AG04449 (cell line): ENCODE measurements at regions not wholly inside any gene's neighbourhood (a gene's known extent, or its start where the extent isn't known, plus 50 kb on each side); places are given as distances from the start of the nearest gene placed in this dataset.
"Not testable (repeated sequence)": the region's sequence is repeated elsewhere in the genome, so short reads cannot be mapped to it uniquely, and the experiment has no call there.

ENCODE experiments used
- CTCF ChIA-PET: fragments of 350-600 bp; formaldehyde crosslinking; extraction: SDS; loops from one replicate; lab custom pipeline; 2021; ENCODE audit warnings: antibody characterized with exemption; lab: Yijun Ruan, JAX
- POLR2A ChIA-PET: fragments of 400-600, 350-600 bp; formaldehyde crosslinking; extraction: SDS; loops from one replicate; lab custom pipeline; 2020; ENCODE audit warnings: antibody characterized with exemption, inconsistent platforms; lab: Yijun Ruan, JAX
- DNase-seq: peaks from one replicate; pipeline ENCODE4 v3.0.0-alpha.2; 2010; ENCODE audit warnings: low read depth, low spot score
- H3K4me3 ChIP-seq: 2 replicates; pipeline ENCODE4 v1.5.1; 2011; ENCODE audit warnings: low read depth, mild to moderate bottlenecking, control low read depth, low read length
- CTCF ChIP-seq: IDR thresholded peaks from one replicate; pipeline ENCODE4 v1.5.1; 2011; ENCODE audit warnings: mild to moderate bottlenecking, moderate library complexity, low read length, control low read depth, inconsistent platforms; ENCODE audit not compliant: insufficient read depth; ENCODE audit errors: missing control alignments

GRCh38 chr4:38297061-38297460 is 336.9 kb downstream of the PTTG2 start:
- TF ChIP-seq CTCF: no peak
- ChIA-PET POLR2A (interaction anchor here (0.6 kb wide), 1 partner anchor 16 kb away, joined by 3 read pairs; no protein-coding TSS in a partner anchor), CTCF (no interaction called here)
- no peak for DNase-seq
- no peak overlapping the region for H3K4me3 ChIP-seq

GRCh38 chr4:38298868-38299713 is 338.9 kb downstream of the PTTG2 start:
- no peak for DNase-seq
- ChIA-PET POLR2A (no interaction called here), CTCF (interaction anchor here (1.8 kb wide), 1 partner anchor 20 kb away, joined by 6 read pairs; no protein-coding TSS in a partner anchor)
- no peak for TF ChIP-seq CTCF
- no peak overlapping the region for H3K4me3 ChIP-seq

- no peak for TF ChIP-seq CTCF
- no peak for DNase-seq
- POLR2A ChIA-PET: no interaction called here
- CTCF ChIA-PET: interaction anchor here (1.2 to 1.5 kb wide), 3 partner anchors 8 to 12 kb away, joined by 3 to 4 read pairs (median 4); no protein-coding TSS in a partner anchor
- no peak overlapping the region for H3K4me3 ChIP-seq
Measured at GRCh38 chr4:38302910-38303309, 342.7 kb downstream of the PTTG2 start.

GRCh38 chr4:38304460-38304859 is 344.3 kb downstream of the PTTG2 start:
- DNase-seq, POLR2A ChIA-PET, H3K4me3 ChIP-seq: not testable (repeated sequence)
- CTCF ChIA-PET: interaction anchor here (0.8 to 1.3 kb wide), 2 partner anchors 10 to 11 kb away, joined by 3 to 4 read pairs; no protein-coding TSS in a partner anchor

GRCh38 chr4:38306482-38307071 is 346.4 kb downstream of the PTTG2 start:
- no peak overlapping the region for H3K4me3 ChIP-seq
- no peak for TF ChIP-seq CTCF
- ChIA-PET CTCF (interaction anchor here (3.7 kb wide), 1 partner anchor 13 kb away, joined by 14 read pairs; no protein-coding TSS in a partner anchor), POLR2A (no interaction called here)
- DNase-seq: no peak

- no peak overlapping the region for H3K4me3 ChIP-seq
- TF ChIP-seq CTCF: no peak
- DNase-seq: no peak
- CTCF ChIA-PET: interaction anchor here (3.7 kb wide), 2 partner anchors 11 kb away, joined by 14 to 26 read pairs; no protein-coding TSS in a partner anchor
- POLR2A ChIA-PET: no interaction called here
Measured at GRCh38 chr4:38308728-38309311, 348.6 kb downstream of the PTTG2 start.
